ENCODE measurements at regions not wholly inside any gene's neighbourhood (a gene's known extent, or its start where the extent isn't known, plus 50 kb on each side); places are given as distances from the start of the nearest gene placed in this dataset.

DNA sequence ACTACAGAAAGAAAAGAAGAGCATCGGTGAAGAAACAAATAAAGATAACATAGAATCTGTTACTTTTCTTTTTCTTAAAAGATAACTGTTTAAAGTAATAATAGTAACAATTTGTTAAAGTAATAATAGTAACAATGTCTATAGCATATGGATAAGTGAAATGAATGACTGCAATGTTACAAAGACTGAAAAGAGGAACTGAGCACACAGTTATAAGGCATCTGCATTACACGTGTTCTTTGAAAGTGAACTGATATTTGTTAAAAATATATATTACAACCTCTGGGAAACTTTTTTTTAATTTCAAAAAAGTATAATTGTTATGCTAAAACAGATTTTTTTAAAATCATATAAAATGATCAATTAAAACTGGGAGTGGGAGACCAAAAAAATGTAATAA, 88.4 kb upstream of the FST start:
- TF ChIP-seq, protein P1, sequence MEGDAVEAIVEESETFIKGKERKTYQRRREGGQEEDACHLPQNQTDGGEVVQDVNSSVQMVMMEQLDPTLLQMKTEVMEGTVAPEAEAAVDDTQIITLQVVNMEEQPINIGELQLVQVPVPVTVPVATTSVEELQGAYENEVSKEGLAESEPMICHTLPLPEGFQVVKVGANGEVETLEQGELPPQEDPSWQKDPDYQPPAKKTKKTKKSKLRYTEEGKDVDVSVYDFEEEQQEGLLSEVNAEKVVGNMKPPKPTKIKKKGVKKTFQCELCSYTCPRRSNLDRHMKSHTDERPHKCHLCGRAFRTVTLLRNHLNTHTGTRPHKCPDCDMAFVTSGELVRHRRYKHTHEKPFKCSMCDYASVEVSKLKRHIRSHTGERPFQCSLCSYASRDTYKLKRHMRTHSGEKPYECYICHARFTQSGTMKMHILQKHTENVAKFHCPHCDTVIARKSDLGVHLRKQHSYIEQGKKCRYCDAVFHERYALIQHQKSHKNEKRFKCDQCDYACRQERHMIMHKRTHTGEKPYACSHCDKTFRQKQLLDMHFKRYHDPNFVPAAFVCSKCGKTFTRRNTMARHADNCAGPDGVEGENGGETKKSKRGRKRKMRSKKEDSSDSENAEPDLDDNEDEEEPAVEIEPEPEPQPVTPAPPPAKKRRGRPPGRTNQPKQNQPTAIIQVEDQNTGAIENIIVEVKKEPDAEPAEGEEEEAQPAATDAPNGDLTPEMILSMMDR (IDR thresholded peaks at IDR 0.05), result no peak
- no peak for TF ChIP-seq POLR2A (IDR thresholded peaks at IDR 0.05)
